Epithelial cell of proximal tubule (primary cell): ENCODE measurements at regions not wholly inside any gene's neighbourhood (a gene's known extent, or its start where the extent isn't known, plus 50 kb on each side); places are given as distances from the start of the nearest gene placed in this dataset.

ENCODE experiments used
- DNase-seq: peaks from one replicate; pipeline ENCODE4 v3.0.0-alpha.2; 2011; ENCODE audit warnings: low read depth
- H3K4me3 ChIP-seq: 2 replicates; pipeline ENCODE4 v1.5.1; 2011; ENCODE audit warnings: low read depth, mild to moderate bottlenecking, low read length
- TF ChIP-seq, protein P1 (sequence below): conservative IDR thresholded peaks from 2 replicates; pipeline ENCODE4 v1.5.1; 2012; ENCODE audit warnings: low read depth, mild to moderate bottlenecking, low read length

DNA sequence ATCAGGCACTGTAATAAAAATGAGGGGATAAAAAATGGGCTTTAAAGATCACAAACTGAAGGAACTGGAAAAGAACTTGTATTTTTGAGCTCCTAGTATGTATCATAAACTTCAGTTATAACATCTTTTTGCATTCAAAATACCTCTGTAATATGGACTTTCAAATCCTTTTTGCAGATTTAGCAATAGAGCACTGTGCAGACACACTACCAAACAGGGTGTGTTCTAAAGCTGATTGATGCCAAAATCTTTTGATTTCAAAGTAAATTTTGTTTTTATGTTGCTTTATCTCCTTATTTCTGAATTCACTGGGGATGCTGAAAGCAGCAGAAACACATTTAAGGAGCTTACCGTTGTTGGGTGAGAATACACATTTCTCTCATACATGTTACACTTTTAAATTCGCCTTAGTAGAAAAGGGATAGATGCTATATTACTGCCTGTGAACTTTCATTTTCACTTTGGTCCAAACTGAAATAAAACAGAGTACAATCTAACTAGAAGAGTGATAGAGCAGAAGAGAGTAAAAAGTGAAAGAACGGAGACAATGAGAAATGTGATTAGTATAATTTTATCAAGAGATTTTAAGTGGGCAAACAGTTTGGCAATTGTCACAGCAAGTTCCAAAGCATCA is 1126.6 kb downstream of the BRINP3 start:
- TF ChIP-seq, protein P1, sequence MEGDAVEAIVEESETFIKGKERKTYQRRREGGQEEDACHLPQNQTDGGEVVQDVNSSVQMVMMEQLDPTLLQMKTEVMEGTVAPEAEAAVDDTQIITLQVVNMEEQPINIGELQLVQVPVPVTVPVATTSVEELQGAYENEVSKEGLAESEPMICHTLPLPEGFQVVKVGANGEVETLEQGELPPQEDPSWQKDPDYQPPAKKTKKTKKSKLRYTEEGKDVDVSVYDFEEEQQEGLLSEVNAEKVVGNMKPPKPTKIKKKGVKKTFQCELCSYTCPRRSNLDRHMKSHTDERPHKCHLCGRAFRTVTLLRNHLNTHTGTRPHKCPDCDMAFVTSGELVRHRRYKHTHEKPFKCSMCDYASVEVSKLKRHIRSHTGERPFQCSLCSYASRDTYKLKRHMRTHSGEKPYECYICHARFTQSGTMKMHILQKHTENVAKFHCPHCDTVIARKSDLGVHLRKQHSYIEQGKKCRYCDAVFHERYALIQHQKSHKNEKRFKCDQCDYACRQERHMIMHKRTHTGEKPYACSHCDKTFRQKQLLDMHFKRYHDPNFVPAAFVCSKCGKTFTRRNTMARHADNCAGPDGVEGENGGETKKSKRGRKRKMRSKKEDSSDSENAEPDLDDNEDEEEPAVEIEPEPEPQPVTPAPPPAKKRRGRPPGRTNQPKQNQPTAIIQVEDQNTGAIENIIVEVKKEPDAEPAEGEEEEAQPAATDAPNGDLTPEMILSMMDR: no peak
- no peak for DNase-seq
- H3K4me3 ChIP-seq: no peak overlapping the region

DNA sequence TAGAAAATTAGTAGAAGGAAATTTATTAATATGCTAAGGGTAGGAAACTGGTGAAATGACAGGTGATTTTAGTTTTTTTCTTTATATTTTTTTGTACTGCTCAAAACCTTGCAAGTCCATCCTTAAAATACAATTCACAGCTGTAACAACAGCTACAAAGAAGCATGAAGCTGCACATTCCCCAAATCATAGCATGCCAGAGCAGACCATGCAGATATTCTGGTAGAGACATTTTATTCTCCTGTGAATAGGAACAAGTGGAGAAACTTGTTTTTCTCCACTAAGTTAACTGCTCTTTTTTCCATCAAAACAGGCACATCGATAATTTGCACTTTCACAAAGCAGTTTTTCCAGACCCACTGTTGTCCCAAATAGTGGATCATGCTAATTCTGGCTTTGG is 1125.7 kb downstream of the BRINP3 start:
- DNase-seq: no peak
- H3K4me3 ChIP-seq: no peak overlapping the region
- TF ChIP-seq, protein P1: no peak

DNA sequence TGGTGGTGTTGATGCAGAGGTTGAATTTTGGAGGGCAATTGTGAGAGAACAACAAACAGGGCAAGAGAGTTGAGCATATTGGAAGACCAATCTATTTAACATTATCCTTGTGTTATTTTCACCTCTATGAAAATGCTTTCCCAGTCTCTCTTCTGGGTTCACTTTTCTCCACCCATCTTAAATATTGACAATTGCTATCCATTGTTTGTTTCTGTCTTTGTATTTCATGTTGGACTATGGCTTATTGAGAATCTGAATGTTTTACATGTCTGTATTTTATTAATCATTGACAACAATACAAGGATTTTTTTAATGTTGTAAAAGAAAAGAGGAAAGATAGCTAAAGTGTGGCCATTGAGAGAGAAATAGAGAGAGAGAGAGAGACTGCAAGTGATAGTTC is 1121.5 kb downstream of the BRINP3 start:
- TF ChIP-seq, protein P1: no peak
- H3K4me3 ChIP-seq: no peak overlapping the region
- no peak for DNase-seq

DNA sequence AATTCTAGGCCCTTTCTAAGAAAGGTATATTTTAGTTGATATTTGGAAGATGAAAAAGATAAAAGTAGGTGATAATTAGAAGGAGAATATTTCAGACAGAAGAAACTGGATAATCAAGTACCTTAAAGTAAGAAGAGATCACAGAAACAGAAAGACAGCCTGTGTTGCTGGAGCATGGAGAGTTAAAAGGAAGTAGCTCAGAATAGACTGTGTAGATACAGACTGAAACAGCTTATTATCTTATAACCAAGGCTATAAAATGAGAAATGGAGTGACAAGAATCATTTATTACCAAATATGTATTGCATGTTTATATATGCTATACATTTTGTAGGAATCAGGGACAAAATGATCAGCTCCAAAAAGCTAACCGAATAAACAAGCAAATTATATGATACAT is 1120.3 kb downstream of the BRINP3 start:
- H3K4me3 ChIP-seq: no peak overlapping the region
- TF ChIP-seq, protein P1: no peak

DNA sequence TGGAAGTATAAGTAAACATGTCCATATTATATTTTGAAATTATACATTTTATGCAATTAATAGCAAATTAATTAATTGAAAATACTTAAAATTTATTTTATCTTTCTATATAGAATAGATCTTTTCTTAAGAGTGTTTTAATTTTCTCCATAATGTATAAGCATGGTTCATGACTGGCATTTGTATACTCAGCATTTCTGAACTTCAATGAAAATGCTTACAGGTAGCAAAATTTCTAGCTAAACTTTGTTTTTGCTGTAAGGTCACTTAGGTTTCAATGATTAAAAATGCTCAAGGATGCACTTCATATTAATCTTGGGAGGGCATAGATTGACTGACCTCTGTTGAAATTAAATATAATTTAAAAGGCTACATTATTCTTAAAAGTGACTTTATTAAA is 1108.1 kb downstream of the BRINP3 start:
- no peak for DNase-seq
- H3K4me3 ChIP-seq: no peak overlapping the region
- TF ChIP-seq, protein P1: no peak

More for the DNA sequence above, 1120.3 kb downstream of the BRINP3 start:
- DNase-seq: no peak

DNA sequence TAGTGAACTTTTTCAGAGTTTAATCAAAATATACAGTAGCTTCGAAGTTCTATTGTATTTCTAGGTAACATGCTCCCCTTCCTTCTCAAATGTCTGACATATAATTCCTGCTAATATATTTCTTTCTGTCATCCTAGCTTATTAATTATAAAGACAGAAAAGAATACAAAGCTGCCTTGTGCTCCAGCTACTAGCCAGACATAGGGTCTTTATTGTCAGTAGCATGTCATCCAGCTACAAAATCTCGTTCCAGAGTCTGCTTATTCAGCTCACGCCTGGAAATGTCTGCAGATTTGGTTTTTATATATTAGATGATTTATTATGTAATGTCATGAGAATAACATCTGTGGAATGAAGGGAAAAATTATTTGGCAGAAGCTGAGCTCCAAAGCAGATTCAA is 1102.8 kb downstream of the BRINP3 start:
- H3K4me3 ChIP-seq: no peak overlapping the region
- TF ChIP-seq, protein P1: no peak
- no peak for DNase-seq

DNA sequence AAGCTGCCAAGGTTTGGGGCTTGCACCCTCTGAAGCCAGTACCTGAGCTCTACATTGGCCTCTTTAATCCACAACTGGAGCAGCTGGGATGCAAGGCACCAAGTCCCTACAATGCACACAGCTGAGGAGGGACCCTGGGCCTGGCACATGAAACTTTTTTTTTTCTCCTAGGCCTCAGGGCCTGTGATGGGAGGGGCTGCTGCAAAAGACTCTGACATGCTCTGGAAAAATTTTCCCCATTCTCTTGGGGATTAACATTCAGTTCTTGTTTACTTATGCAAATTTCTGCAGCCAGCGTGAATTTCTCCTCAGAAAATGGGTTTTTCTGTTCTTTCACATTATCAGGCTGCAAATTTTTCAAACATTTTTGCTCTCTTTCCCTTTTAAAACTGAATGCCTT is 1072.2 kb downstream of the BRINP3 start:
- TF ChIP-seq, protein P1: no peak
- H3K4me3 ChIP-seq: no peak overlapping the region
- no peak for DNase-seq
